IMR-90 (cell line): ENCODE measurements at regions not wholly inside any gene's neighbourhood (a gene's known extent, or its start where the extent isn't known, plus 50 kb on each side); places are given as distances from the start of the nearest gene placed in this dataset.
A peak's percentile ranks its signal among the peaks of the same experiment; 100 is the strongest.

Source experiments
- ATAC-seq: fragments of 200-7000 bp; cut with Tn5 transposase; 2 replicates; pipeline ENCODE4 v1.9.1; 2020; ENCODE audit warnings: low read depth, mild to moderate bottlenecking, moderate library complexity
- BruUV-seq: library from RNA; stranded (reverse); fragments of 400-500 nt; replicated peaks from 2 replicates; lab custom pipeline; 2021; lab: Mats Ljungman, UMichigan
- CTCF ChIA-PET: fragments of 300-600 bp; formaldehyde crosslinking; extraction: SDS; loops from one replicate; lab custom pipeline; 2021; ENCODE audit warnings: antibody characterized with exemption; lab: Yijun Ruan, JAX
- POLR2A ChIA-PET: fragments of 300-600 bp; sonication (Branson Sonifier 250); formaldehyde crosslinking; loops from one replicate; lab custom pipeline; 2022; ENCODE audit warnings: antibody characterized with exemption; ENCODE audit not compliant: unreplicated experiment; lab: Charles Lee
- DNase-seq: peaks from one replicate; pipeline ENCODE4 v3.0.0; 2013
- H2AFZ ChIP-seq: replicated peaks from 2 replicates; pipeline ENCODE3; 2013; ENCODE audit warnings: low read length, mild to moderate bottlenecking; ENCODE audit not compliant: poor library complexity
- H2AK5ac ChIP-seq: 2 replicates; pipeline ENCODE4 v1.6.1; 2013; ENCODE audit warnings: low read depth, low read length, inconsistent platforms
- H2AK9ac ChIP-seq: replicated peaks from 2 replicates; pipeline ENCODE3; 2013; ENCODE audit warnings: mild to moderate bottlenecking, low read depth, low read length, moderate library complexity; ENCODE audit not compliant: poor library complexity
- H2BK120ac ChIP-seq: 2 replicates; pipeline ENCODE4 v1.6.1; 2013; ENCODE audit warnings: low read depth, low read length, inconsistent platforms
- H2BK15ac ChIP-seq: 3 replicates; pipeline ENCODE4 v1.6.1; 2013; ENCODE audit warnings: low read depth, low read length, inconsistent platforms
- H2BK20ac ChIP-seq: 2 replicates; pipeline ENCODE4 v1.6.1; 2013; ENCODE audit warnings: low read depth, mild to moderate bottlenecking, inconsistent platforms, low read length, moderate library complexity
- H2BK5ac ChIP-seq: 2 replicates; pipeline ENCODE4 v1.6.1; 2013; ENCODE audit warnings: mild to moderate bottlenecking, low read depth, low read length, inconsistent platforms; ENCODE audit not compliant: poor library complexity, severe bottlenecking
- H3K14ac ChIP-seq: replicated peaks from 2 replicates; pipeline ENCODE4 v1.6.1; 2013; ENCODE audit warnings: low read depth, low read length, inconsistent platforms
- H3K18ac ChIP-seq: 2 replicates; pipeline ENCODE4 v1.6.1; 2013; ENCODE audit warnings: low read depth, low read length, control low read depth
- H3K23ac ChIP-seq: 2 replicates; pipeline ENCODE4 v1.6.1; 2013; ENCODE audit warnings: low read depth, low read length, inconsistent platforms
- H3K27ac ChIP-seq: 2 replicates; pipeline ENCODE4 v1.5.1; 2013; ENCODE audit warnings: mild to moderate bottlenecking, control low read depth, low read length; ENCODE audit not compliant: insufficient read depth
- H3K27me3 ChIP-seq: 2 replicates; pipeline ENCODE4 v1.6.1; 2013; ENCODE audit warnings: low read length; ENCODE audit not compliant: control insufficient read depth, insufficient read depth
- H3K36me3 ChIP-seq: 2 replicates; pipeline ENCODE4 v1.6.1; 2013; ENCODE audit warnings: low read length, mixed read lengths; ENCODE audit not compliant: control insufficient read depth, insufficient read depth
- H3K4ac ChIP-seq: 2 replicates; pipeline ENCODE4 v1.6.1; 2013; ENCODE audit warnings: low read depth, low read length, inconsistent platforms
- H3K4me1 ChIP-seq: 2 replicates; pipeline ENCODE4 v1.6.1; 2013; ENCODE audit warnings: low read length, mixed read lengths; ENCODE audit not compliant: control insufficient read depth, insufficient read depth
- H3K4me2 ChIP-seq: 2 replicates; pipeline ENCODE4 v1.6.1; 2013; ENCODE audit warnings: low read depth, mild to moderate bottlenecking, control low read depth, low read length, moderate library complexity
- H3K4me3 ChIP-seq: 2 replicates; pipeline ENCODE4 v1.5.1; 2013; ENCODE audit warnings: low read depth, mild to moderate bottlenecking, control low read depth, low read length, moderate library complexity; ENCODE audit not compliant: insufficient read depth
- H3K56ac ChIP-seq: 2 replicates; pipeline ENCODE4 v1.6.1; 2013; ENCODE audit warnings: low read length, inconsistent platforms; ENCODE audit not compliant: insufficient read depth; ENCODE audit errors: extremely low read depth
- H3K79me1 ChIP-seq, 2 experiments: 2 replicates each; pipeline ENCODE4 v1.6.1; 2013; ENCODE audit warnings: low read length in 2 of 2, inconsistent platforms in 1 of 2, low read depth in 1 of 2
- H3K9ac ChIP-seq: 2 replicates; pipeline ENCODE4 v1.6.1; 2013; ENCODE audit warnings: low read depth, low read length, control low read depth
- H3K9me1 ChIP-seq: 2 replicates; pipeline ENCODE4 v1.6.1; 2013; ENCODE audit warnings: low read length, inconsistent platforms; ENCODE audit not compliant: insufficient read depth
- H3K9me3 ChIP-seq: 2 replicates; pipeline ENCODE4 v1.6.1; 2013; ENCODE audit warnings: low read length; ENCODE audit not compliant: control insufficient read depth, insufficient read depth
- H4K20me1 ChIP-seq: 2 replicates; pipeline ENCODE4 v1.6.1; 2013; ENCODE audit warnings: low read length, inconsistent platforms; ENCODE audit not compliant: insufficient read depth
- H4K5ac ChIP-seq: 2 replicates; pipeline ENCODE4 v1.6.1; 2013; ENCODE audit warnings: mild to moderate bottlenecking, low read depth, low read length, control low read depth
- H4K8ac ChIP-seq, 2 experiments: 2 replicates each; pipeline ENCODE4 v1.6.1; 2013; ENCODE audit warnings: low read depth in 2 of 2, low read length in 2 of 2, control low read depth in 1 of 2, inconsistent platforms in 1 of 2
- H4K91ac ChIP-seq: 2 replicates; pipeline ENCODE4 v1.6.1; 2013; ENCODE audit warnings: low read depth, low read length, inconsistent platforms; ENCODE audit not compliant: insufficient read depth
- BHLHE40 ChIP-seq: fragments of 150-350 bp; IDR thresholded peaks from 2 replicates; pipeline ENCODE4 v1.6.1; 2016; ENCODE audit warnings: mild to moderate bottlenecking, low read depth, low read length
- NFE2L2 ChIP-seq: fragments of 150-350 bp; IDR thresholded peaks from 2 replicates; pipeline ENCODE4 v1.6.1; 2016; ENCODE audit warnings: low read depth, mild to moderate bottlenecking, low read length
- RAD21 ChIP-seq: IDR thresholded peaks from 2 replicates; pipeline ENCODE4 v1.6.1; 2012; ENCODE audit warnings: low read length, improper control_type of control experiment
- RFX5 ChIP-seq: IDR thresholded peaks from 2 replicates; pipeline ENCODE4 v1.8.0; 2012; ENCODE audit warnings: low read depth, mild to moderate bottlenecking, low read length, moderate library complexity
- USF2 ChIP-seq: fragments of 150-350 bp; IDR thresholded peaks from 2 replicates; pipeline ENCODE4 v1.6.1; 2017; ENCODE audit warnings: mild to moderate bottlenecking, antibody characterized with exemption, low read length, low read depth
- dilution Hi-C: fragments of 300-500 bp; cut with HindIII; formaldehyde crosslinking; loops from one replicate; pipeline ENCODE4 v1.14.3; 2018; ENCODE audit warnings: low sequenced_read_pairs; ENCODE audit not compliant: unreplicated experiment
- in situ Hi-C: fragments of 300-500 bp; cut with MboI; formaldehyde crosslinking; loops from 3 replicates; pipeline ENCODE4 v1.14.3; 2019; ENCODE audit warnings: low sequenced_read_pairs, inconsistent platforms, mixed read lengths
- intact Hi-C: fragments of 100-400 bp; cut with micrococcal nuclease; formaldehyde crosslinking; loops from 2 replicates; pipeline ENCODE4 v1.10.0; 2022

GRCh38 chr1:78377356-78377928 lies 113.3 kb upstream of the PTGFR start:
- dilution Hi-C loops: no loop called here
- in situ Hi-C loops: no loop called here
- Histone ChIP-seq H3K18ac (no peak overlapping the region), H3K14ac (no peak overlapping the region), H2BK20ac (no peak overlapping the region), H3K56ac (no peak overlapping the region), H4K8ac (no peak overlapping the region), H3K27me3 (no peaks in the 10 kb centered on the region), H2BK5ac (no peak overlapping the region), H2AK5ac (no peak overlapping the region), H4K91ac (no peak overlapping the region), H3K9ac (no peak overlapping the region), H4K5ac (no peak overlapping the region), H4K20me1 (no peaks in the 10 kb centered on the region), H3K4me2 (no peak overlapping the region), H3K27ac (no peak overlapping the region), H3K79me1 (no peaks in the 10 kb centered on the region), H3K4me1 (no peaks in the 10 kb centered on the region), H3K4me3 (no peak overlapping the region), H3K4ac (no peak overlapping the region), H3K9me1 (no peaks in the 10 kb centered on the region), H2AFZ (no peak overlapping the region), H2AK9ac (no peak overlapping the region), H3K23ac (no peak overlapping the region), H3K9me3 (no peaks in the 10 kb centered on the region), H3K36me3 (no peaks in the 10 kb centered on the region), H2BK15ac (no peak overlapping the region), H2BK120ac (no peak overlapping the region)
- POLR2A ChIA-PET: no interaction called here
- peak; percentile 27 for DNase-seq
- ATAC-seq: no peak
- no TSS peak for BruUV-seq
- TF ChIP-seq RAD21 (no peak), RFX5 (no peak), NFE2L2 (no peak), BHLHE40 (no peak), USF2 (no peak)
- CTCF ChIA-PET: no interaction called here
- intact Hi-C loops: no loop called here
